HG02884 (cell line): ENCODE measurements at regions not wholly inside any gene's neighbourhood (a gene's known extent, or its start where the extent isn't known, plus 50 kb on each side); places are given as distances from the start of the nearest gene placed in this dataset.

ENCODE experiments used
- ATAC-seq: cut with Tn5 transposase; IDR thresholded peaks from one replicate; pipeline ENCODE4 v1.9.1; 2021; ENCODE audit warnings: mild to moderate bottlenecking, moderate library complexity; ENCODE audit not compliant: unreplicated experiment

DNA sequence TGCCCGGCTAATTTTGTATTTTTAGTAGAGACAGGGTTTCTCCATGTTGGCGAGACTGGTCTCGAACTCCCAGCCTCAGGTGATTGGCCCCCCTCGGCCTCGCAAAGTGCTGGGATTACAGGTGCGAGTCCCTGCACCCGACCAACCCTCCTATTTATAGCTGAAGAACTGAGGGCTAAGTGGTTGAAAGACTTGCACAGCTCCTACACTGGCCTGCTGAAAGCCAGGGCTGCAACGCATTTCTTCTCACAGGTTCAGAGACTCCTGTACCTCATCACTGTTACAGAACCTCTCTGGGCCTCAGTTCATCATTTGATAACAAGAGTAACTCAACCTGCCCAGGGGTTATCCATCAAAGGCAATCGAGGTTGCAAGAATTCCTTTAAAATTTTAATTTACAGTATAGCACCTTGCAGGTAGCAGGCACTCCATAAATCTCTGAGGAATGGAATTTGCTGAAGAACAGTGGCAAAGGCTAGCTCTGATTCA lies 626.5 kb upstream of the TBL1XR1 start:
- ATAC-seq, result no peak

DNA sequence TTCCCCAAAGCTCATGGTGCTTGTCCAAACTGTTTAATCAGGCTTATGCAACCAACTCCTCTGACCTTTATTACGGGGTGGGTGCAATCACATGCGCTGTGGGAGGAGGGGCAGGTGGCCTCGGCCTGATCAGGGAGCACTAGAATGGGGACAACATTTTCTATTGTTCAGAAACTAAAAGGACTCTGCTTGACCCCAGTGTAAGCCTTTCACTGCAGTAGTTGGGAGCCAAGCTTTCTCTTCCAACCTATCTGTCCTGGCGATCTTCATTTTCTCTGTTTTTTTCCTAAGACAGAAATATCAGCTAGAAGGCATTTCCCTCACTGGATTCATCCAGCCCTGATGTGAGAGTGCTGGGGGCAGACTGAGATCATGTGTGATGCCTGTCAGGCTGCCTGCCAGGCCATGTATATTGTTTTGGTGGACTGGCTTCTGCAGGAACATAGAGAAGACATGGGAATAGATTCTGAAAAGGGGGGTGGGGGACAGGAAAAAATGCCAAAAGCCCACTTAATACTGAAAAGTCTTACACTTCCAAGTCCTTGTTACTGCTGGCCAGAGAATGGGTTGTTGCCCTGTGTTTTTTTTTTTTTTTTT lies 627.0 kb upstream of the TBL1XR1 start:
- ATAC-seq, result no peak

DNA sequence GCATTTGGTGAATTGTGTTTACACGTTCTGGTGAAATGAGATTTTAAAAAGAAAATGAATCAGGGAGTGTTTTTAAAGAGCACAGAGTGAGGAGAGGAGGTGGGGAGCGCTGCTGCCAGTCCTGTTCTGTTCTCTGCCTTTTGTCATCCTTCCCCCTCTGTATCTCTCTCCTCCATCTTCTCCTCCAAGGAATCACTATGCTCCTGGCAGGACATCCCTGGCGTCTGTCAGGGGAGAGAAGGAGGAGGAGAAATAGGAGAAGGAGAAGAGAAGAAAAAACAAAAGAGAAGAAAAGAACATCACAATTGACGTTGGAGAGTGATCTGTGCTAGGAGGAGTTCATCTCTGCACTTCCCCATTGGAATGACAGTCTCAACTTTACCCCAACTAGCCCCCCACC lies 627.6 kb upstream of the TBL1XR1 start:
- no peak for ATAC-seq

DNA sequence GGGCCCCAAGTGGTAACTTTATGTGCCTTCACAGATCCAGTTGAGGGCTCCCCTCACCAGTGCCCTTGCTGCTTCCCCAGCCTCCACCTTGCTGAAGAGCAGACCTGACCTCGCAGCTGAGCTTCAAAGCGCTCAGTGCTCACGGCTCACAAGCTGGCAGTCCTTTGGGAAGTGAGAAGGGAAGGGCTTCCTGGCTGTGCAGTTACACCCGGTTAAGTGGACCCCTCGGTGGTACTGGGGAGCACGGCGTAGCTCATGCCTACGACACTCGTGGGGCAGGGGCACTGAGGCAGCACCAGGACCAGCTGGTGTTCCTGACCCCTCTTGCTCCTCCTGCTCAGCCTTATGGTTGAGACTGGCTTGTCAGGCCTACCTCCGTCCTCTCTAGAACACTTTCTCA lies 629.0 kb upstream of the TBL1XR1 start:
- ATAC-seq, result no peak

DNA sequence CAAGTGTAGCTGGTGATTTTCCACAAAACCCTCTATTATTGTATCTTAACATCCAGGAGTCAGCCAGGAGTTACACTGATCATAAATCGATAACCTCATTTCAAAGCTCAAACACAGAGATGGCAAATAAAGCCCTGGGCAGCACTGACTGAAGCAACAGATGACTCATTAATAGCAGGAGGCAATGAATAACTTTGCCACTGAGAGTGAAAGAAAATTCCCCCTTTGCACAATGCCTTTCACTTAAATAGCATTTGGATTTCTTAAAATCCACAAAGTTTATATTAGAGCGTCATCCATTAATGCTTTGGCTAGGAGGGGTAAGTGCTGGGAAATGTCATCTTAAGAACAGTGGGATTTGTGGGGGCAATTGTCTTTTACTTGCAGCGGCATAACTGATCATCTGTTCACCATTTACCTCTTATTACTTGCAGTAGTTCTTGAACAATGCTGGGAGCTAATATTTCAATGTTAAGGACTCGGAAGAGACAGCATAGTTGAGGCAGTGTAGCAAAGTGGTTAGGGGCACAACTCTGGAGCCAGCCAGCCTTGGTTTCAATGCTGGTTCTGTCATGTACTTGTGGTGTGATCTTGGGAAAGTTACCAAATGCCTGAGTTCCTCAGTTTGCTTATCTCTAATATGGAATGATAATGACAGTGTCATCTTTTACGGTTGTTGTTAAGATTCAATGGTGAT lies 630.4 kb upstream of the TBL1XR1 start:
- no peak for ATAC-seq

DNA sequence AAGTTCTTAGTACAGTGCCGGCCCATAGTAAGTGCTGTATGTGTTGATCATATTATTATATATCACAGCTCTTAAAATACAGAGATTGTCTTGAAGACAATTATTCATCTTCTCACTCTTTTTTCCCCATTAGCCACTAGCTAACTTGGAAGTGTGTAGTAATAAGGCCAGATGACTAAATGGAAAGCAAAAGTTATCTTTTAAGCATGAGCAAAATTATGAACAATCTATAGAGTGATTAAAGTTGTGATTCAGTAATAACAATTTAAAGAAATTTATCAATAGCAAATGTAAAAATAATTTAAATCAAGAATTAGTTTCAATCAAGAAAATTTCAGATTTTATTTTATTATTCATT lies 630.9 kb upstream of the TBL1XR1 start:
- ATAC-seq, result no peak

DNA sequence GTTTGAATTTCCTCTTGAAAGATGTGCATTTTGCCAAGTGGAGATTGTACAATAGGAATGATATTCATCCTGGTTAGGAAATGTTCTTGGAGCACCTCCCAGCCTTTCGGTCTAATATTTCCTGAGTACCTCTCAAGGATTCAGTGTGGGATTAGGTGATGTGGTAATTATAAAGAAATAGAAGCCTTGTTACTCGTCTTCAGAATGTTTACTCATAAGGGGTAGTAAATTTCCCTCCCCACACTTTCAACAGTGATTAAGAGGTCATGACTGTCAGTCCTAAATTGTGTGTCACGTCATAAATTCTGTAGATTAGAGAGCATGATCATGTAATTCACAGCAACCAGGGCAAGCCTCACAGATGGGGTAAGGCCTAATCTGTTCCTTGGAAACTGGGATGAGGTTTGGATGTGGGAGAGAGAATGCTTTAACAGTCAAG lies 633.1 kb upstream of the TBL1XR1 start:
- no peak for ATAC-seq

DNA sequence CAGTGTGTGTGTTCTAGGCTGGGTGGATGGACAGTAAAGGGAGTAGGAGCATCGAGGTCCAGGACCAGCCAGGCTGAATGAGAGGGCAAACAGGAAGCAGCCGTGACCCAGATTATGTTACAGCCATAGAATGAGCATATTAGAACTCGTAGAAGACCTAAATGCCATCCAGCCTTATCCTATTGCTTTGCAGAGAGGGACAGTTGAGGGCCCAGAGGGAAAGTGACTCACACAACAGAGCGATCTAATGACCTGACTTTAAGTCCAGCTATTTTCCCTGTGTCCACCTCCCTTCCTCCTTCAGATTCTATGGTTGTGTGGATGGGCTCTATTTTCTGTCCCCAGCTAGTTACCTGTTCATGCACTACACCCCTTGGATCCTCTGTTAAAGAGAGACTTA lies 634.1 kb upstream of the TBL1XR1 start:
- no peak for ATAC-seq

DNA sequence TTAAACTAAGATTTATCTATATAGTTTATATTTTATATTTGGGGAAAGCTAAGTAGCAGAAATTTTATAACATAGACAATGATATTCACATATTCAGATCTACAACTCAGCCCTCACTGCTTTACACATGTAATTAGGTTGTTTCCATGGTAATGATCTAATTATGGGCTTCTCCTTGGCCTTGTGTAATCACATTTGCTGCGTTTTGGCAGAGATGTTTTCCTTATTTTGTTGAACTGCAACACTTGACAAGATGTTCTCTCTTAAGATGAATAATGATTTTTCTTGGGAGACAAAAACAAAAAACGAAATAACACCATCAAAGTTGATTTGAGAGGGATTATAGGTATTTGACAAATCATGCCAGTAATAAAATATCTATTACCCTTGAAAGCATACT lies 635.6 kb upstream of the TBL1XR1 start:
- ATAC-seq, result no peak

DNA sequence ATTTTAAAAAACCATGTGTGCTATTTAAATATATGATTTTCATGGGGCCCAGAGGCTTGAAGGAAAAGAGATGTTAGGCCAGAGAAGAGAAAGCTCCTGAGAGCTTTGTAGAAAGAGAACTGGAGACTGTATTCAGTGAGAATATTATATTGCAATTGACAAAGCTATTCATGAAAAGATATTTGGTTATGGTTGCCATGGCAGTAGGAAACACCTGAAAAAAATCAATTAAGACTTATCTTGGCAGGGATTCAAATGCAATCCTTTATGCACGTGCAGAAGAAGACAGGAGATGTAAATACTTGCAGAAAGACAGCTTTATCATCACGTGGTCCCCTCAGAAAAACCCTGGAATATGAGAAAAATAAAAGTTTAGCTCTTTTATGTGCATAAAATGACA lies 636.0 kb upstream of the TBL1XR1 start:
- ATAC-seq, result no peak

DNA sequence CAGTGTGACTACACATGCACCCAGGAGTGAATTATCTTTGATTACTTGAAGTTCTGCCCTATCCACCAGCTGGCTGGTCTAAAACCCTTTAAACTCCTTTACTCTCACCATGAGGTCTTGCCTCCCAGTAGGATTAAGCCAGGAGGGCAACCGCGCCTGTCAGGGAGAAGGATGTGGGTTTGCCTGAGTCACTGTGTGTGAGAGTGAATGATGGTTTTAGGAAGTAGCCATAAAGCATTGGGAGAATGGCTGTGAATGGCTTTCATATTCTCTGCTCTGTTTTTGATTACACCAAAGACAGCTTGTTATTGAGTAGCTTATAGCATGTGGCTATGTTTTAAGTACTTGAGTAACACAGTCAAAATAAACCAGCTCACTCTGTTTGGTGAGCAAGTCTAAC lies 637.7 kb upstream of the TBL1XR1 start:
- no peak for ATAC-seq

DNA sequence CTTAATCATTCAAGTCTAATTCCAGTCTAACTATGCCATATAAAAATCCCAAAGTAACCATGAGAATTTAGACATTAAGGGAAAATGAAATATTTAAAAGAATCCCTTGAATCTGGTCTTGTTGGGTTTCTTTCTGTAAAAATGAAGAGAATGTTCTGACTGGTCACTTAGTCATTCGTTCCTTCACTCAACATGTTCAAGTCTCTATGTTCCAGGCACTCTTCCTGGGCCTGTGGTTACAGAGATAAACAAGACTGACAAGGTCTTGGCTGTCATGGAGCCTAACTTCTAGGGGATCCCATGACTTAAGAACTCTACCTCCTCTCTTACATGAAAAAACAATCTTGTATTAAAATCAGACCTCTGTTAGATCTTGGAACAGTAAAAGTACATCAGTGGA lies 638.6 kb upstream of the TBL1XR1 start:
- no peak for ATAC-seq

DNA sequence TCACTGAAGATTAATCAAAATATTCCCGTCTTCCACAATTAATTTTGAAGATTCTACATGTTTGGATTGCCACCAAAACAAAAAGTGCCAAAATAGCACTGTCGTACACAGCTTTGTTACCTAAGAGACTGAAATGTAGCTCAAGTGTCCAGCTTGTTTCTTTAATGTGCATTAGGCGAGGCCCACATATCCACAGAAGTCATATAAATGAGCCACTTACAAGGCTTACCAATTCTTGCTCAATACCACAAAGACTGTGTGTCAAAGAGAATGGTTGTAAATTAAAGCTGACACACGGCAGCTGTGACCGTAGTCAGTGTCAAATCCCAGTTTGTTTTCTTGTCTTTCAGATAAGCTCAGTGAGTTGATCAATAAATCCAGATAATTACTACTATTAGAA lies 639.4 kb upstream of the TBL1XR1 start:
- ATAC-seq, result no peak

DNA sequence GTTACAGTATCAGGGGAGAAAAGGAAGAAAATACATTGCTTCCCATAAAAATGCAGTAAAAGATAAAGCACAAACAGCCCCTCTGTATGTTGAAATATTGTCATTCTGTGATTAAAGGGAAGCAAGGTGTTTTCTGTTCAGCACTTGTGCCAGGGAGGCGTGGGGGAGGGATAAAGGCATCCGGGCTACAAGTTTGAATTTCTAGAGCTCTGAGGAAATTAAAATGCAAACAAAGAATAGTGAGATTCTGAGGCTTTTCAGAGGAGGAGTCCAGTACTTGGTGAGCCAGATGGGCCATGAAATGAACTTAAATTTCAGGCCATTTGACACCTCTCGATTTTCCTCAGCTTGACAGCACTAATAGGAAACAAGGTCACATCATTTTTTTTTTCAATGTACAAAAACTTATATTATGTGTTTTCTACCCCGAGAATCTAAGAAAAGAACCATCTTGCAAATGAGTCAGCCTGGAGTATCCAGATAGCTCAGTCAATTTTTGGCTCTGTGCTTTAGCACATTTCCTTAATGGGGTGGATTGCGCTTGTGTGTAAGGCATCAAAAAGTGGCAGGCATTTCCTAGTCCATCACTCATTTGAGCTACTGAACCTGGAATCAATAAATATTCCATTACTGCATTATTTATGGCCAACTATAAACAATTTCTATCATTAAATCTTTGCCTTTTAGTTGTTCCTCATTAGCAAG lies 640.8 kb upstream of the TBL1XR1 start:
- no peak for ATAC-seq

DNA sequence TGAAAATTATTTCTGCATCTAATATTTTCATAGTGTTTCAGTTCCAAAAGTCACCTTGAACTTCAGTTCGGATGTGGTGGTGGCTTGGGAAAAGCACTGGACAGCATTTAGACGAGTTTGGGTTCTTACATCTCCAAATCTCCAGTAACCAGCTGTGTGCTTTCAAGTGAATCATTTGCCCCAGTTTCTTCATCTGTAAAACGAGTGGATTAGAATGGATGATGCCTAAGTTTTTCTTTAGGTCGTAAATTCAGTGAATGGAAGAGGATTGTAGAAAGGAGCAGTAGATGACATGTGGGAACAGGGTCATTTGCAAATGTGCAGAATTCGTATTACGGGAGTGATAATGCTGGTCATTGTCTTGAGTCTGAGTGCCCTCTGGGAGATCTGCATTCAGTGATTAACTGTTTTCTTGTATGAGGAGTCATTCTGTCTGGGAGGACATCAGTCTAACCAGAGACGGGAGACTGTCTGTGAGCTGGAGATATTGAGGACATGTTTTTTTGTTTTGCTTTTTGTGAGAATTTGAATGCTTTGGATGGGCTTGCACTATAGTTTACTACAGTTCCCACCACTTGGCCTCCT lies 641.6 kb upstream of the TBL1XR1 start:
- ATAC-seq, result no peak

DNA sequence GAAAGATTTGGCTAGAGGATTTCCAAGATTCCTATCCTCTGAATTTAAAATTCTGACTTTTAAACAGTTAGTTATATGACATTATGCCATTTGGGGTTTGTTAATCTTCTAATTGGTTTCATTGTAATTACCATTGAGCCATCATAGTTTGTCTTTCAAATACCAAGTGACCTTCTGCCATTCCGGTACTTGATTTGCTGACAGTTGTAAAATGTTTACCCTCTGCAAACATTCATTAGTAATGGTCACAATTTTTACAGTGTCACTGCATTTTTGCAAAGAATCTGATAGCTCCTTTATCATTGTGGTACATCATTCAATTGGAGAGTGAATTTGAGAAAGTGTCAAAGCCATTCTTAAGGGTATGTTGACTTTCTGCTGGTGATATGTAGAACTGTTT lies 645.0 kb upstream of the TBL1XR1 start:
- ATAC-seq, result no peak

DNA sequence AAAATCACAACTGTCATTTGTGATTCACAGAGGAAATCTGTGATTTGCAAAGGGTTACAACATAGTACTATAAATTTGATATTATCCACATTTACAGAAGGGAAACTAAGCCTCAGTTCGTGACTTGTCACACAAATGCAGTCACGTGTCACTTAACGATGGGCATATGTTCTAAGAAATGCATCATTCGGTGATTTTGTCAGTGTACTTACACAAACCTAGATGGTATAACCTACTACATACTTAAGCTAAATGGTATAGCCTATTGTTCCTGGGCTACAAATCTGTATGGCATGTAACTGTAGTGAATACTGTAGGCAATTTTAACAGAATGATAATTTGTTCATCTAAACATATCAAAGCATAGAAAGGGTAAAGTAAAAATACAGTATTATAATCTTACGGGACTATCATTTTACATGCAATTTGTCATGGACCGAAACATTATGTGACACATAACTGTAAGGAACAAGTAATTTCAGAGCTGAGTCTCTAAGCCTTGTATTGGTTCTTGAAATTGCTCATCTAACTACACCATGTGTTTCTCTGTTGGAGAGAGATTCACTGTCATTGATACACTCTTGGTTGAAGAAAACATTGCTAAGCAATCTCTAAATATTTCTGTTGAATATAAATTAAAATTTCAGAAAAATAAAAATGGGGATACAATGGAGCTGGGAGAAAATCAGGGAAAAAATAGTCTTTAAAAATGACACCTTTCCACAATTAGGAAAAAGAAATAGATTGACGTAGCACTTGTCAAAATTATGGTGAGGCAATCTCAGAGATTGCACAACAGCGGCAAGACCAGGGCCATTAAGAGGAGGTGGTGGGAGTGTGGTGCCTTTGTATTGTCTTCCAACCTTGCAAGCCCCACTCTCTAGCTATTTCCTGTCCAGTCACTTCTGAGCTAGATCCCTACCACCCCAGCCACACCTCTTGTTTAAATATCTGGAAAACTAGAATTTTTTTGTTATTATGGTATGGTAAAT lies 645.8 kb upstream of the TBL1XR1 start:
- peak; percentile 77 for ATAC-seq

DNA sequence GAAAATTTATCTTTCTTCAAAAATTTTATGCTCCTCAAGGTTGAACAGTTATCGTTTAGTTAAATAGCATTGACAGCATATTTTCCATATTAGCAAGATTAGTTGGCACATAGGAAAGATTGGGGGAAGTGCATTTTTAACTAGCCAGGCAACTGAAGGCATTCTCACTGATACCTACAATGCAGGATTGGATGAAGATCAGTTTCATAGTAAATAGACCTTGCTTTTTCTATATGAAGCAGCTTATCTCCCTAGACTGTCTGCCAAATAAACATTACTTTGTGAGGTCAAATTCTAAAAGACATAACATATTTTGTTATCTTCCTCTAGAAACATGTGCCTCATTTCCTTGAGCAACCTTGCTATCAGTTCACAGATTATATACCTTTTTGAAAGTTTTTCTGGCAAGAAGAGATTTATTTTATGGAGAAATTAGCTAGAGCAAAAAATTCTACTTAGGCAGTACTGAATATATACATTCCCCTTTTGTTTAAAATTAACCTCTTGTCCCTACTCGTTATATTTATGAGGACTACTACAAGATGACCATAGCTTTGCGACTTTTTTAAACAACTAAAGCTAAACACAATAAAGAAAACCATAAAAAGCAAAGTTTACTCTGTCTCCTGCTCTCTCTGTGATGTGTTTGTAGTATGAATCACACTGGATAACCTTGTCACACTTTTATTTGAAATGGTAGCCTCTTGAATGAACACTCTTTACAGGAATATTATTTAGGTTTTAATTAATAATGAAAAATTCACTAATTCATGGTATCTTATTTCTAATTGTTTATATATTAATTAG lies 654.9 kb upstream of the TBL1XR1 start:
- no peak for ATAC-seq

DNA sequence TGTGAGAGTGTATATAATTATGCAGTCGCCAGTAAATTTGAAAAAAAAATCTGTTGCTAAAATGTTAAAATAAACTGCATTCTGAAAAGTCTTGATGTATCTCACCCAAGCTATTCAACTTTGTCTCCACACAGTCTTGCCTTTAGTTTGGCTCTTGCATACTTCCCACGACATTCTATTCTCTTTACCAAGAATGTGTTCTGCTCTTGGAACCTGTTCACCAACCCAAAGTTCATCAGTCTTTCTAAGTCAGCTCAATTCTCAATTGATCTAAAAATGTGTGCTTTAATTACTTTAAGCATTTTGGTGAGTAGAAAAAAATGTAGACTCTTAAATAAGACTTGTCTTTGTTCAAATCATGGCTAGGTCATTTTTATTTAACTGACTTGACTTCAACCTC lies 657.7 kb upstream of the TBL1XR1 start:
- ATAC-seq, result no peak

DNA sequence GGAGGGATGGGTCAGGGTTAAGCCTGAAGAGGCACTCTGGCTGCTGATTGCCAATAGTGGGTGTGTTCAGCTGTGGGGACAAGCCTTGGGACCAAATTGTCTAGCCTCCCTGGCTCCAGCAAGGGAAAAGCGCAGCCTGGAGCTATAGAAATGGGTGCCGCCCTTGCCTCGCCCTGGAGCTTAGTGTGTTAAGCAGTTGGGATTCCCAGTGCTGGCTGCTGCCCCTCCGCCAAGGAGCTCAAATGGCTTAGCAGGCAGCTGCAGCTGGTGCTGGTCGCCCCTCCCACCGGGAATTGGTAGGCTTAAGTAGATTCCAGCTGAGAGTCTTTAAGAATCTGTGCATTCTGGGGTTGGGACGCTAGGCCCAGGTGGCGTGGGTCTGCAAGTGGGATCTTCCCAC lies 662.9 kb upstream of the TBL1XR1 start:
- no peak for ATAC-seq
